OCI-LY1 (cell line): ENCODE measurements at regions not wholly inside any gene's neighbourhood (a gene's known extent, or its start where the extent isn't known, plus 50 kb on each side); places are given as distances from the start of the nearest gene placed in this dataset.

Experiments
- H2AFZ ChIP-seq: fragments of 200-600 bp; sonication (generic), shearing (Covaris generic); 2 replicates; pipeline ENCODE4 v1.6.0; 2014; ENCODE audit warnings: antibody characterized with exemption, mild to moderate bottlenecking, low read length
- H3F3A ChIP-seq: fragments of 200-600 bp; sonication (generic), shearing (Covaris generic); 2 replicates; pipeline ENCODE4 v1.6.0; 2014; ENCODE audit warnings: mild to moderate bottlenecking, antibody characterized with exemption, low read length, moderate library complexity; ENCODE audit not compliant: insufficient read depth
- H3K27ac ChIP-seq: fragments of 200-600 bp; sonication (generic); 2 replicates; pipeline ENCODE4 v1.5.1; 2014; ENCODE audit warnings: low read length, mixed run types, mild to moderate bottlenecking, low read depth; ENCODE audit not compliant: poor library complexity, severe bottlenecking
- H3K27me3 ChIP-seq: fragments of 200-600 bp; sonication (generic); 2 replicates; pipeline ENCODE4 v1.6.0; 2014; ENCODE audit warnings: antibody characterized with exemption, mild to moderate bottlenecking, low read length, moderate library complexity; ENCODE audit not compliant: insufficient read depth
- H3K36me3 ChIP-seq: fragments of 200-600 bp; sonication (generic); 2 replicates; pipeline ENCODE4 v1.6.1; 2014; ENCODE audit warnings: mild to moderate bottlenecking, antibody characterized with exemption, low read length, moderate library complexity, mixed read lengths; ENCODE audit not compliant: insufficient read depth
- H3K4me1 ChIP-seq: fragments of 200-600 bp; sonication (generic); 2 replicates; pipeline ENCODE4 v1.5.1; 2014; ENCODE audit warnings: mild to moderate bottlenecking, low read length, moderate library complexity; ENCODE audit not compliant: insufficient read depth, severe bottlenecking
- H3K4me2 ChIP-seq: fragments of 200-600 bp; sonication (generic), shearing (Covaris generic); 2 replicates; pipeline ENCODE4 v1.6.1; 2014; ENCODE audit warnings: low read length
- H3K4me3 ChIP-seq: fragments of 200-600 bp; sonication (generic); 2 replicates; pipeline ENCODE4 v1.5.1; 2014; ENCODE audit warnings: low read length, low read depth, mild to moderate bottlenecking, mixed read lengths; ENCODE audit not compliant: poor library complexity, severe bottlenecking
- H3K79me2 ChIP-seq: fragments of 200-600 bp; shearing (Covaris generic); 2 replicates; pipeline ENCODE4 v1.6.1; 2016; ENCODE audit warnings: mixed run types, low read length, mixed read lengths; ENCODE audit not compliant: insufficient read depth
- H3K9ac ChIP-seq: fragments of 200-600 bp; sonication (generic), shearing (Covaris generic); 2 replicates; pipeline ENCODE4 v1.6.1; 2014; ENCODE audit warnings: mild to moderate bottlenecking, low read length, mixed read lengths
- H3K9me2 ChIP-seq: fragments of 200-600 bp; sonication (generic), shearing (Covaris generic); 2 replicates; pipeline ENCODE4 v1.6.1; 2014; ENCODE audit warnings: low read depth, mild to moderate bottlenecking, low read length, mixed read lengths
- H3K9me3 ChIP-seq: fragments of 200-600 bp; shearing (Covaris generic); 2 replicates; pipeline ENCODE4 v1.6.1; 2014; ENCODE audit warnings: low read length, mixed read lengths
- H4K20me1 ChIP-seq: fragments of 200-600 bp; sonication (generic), shearing (Covaris generic); 2 replicates; pipeline ENCODE4 v1.6.0; 2016; ENCODE audit warnings: mild to moderate bottlenecking, low read length; ENCODE audit not compliant: insufficient read depth
- CTCF ChIP-seq: fragments of 200-600 bp; sonication (generic), shearing (Covaris generic); IDR thresholded peaks from 2 replicates; pipeline ENCODE4 v1.5.1; 2017; ENCODE audit warnings: mild to moderate bottlenecking, antibody characterized with exemption, low read length, moderate library complexity, mixed read lengths
- EZH2 ChIP-seq: fragments of 200-600 bp; sonication (generic), shearing (Covaris generic); IDR thresholded peaks from 2 replicates; pipeline ENCODE4 v1.8.0; 2017; ENCODE audit warnings: borderline replicate concordance, mixed run types, mild to moderate bottlenecking, antibody characterized with exemption, low read length, moderate library complexity, mixed read lengths

- Histone ChIP-seq H3K4me2 (no peak overlapping the region), H3K79me2 (no peaks in the 10 kb centered on the region), H4K20me1 (no peaks in the 10 kb centered on the region), H3K9me2 (no peaks in the 10 kb centered on the region), H3K4me3 (no peak overlapping the region), H3K27ac (no peak overlapping the region), H2AFZ (no peak overlapping the region), H3K27me3 (no peaks in the 10 kb centered on the region), H3F3A (no peaks in the 10 kb centered on the region), H3K36me3 (no peaks in the 10 kb centered on the region), H3K9me3 (no peaks in the 10 kb centered on the region), H3K4me1 (no peaks in the 10 kb centered on the region), H3K9ac (no peak overlapping the region)
- TF ChIP-seq CTCF (no peak), EZH2 (no peak)
Measured at GRCh38 chr1:230517326-230517725, 91.2 kb upstream of the PGBD5 start.

- no peak overlapping the region for H3K9ac ChIP-seq
- no peaks in the 10 kb centered on the region for H3K9me3 ChIP-seq
- no peaks in the 10 kb centered on the region for H3K9me2 ChIP-seq
- TF ChIP-seq EZH2 = no peak
- no peak overlapping the region for H3K27ac ChIP-seq
- no peaks in the 10 kb centered on the region for H3K36me3 ChIP-seq
- H3K27me3 ChIP-seq = no peaks in the 10 kb centered on the region
- H3K4me2 ChIP-seq = no peak overlapping the region
- no peaks in the 10 kb centered on the region for H4K20me1 ChIP-seq
- H3K4me3 ChIP-seq = no peak overlapping the region
- H3K4me1 ChIP-seq = no peaks in the 10 kb centered on the region
- H3K79me2 ChIP-seq = no peaks in the 10 kb centered on the region
- no peaks in the 10 kb centered on the region for H3F3A ChIP-seq
- H2AFZ ChIP-seq = no peak overlapping the region
Measured at GRCh38 chr1:230516889-230517288, 90.8 kb upstream of the PGBD5 start.

GRCh38 chr1:230515451-230516145 lies 89.5 kb upstream of the PGBD5 start:
- Histone ChIP-seq H3F3A (no peaks in the 10 kb centered on the region), H3K27ac (no peak overlapping the region), H4K20me1 (no peaks in the 10 kb centered on the region), H3K4me2 (no peak overlapping the region), H3K4me3 (no peak overlapping the region), H3K4me1 (no peaks in the 10 kb centered on the region), H3K27me3 (no peaks in the 10 kb centered on the region), H3K9me2 (no peaks in the 10 kb centered on the region), H2AFZ (no peak overlapping the region), H3K9me3 (no peaks in the 10 kb centered on the region), H3K79me2 (no peaks in the 10 kb centered on the region), H3K36me3 (no peaks in the 10 kb centered on the region), H3K9ac (no peak overlapping the region)
- TF ChIP-seq EZH2 (no peak), CTCF (no peak)

- Histone ChIP-seq H3K9me2 (no peaks in the 10 kb centered on the region), H4K20me1 (no peaks in the 10 kb centered on the region), H3K9me3 (no peaks in the 10 kb centered on the region), H3K4me3 (no peak overlapping the region), H3K27ac (no peak overlapping the region), H2AFZ (no peak overlapping the region), H3K9ac (no peak overlapping the region), H3K36me3 (no peaks in the 10 kb centered on the region), H3K27me3 (no peaks in the 10 kb centered on the region), H3K4me1 (no peaks in the 10 kb centered on the region), H3K4me2 (no peak overlapping the region), H3K79me2 (no peaks in the 10 kb centered on the region), H3F3A (no peaks in the 10 kb centered on the region)
- TF ChIP-seq CTCF (no peak), EZH2 (no peak)
Measured at GRCh38 chr1:230510496-230510895, 84.4 kb upstream of the PGBD5 start.
